ENCODE measurements at regions not wholly inside any gene's neighbourhood (a gene's known extent, or its start where the extent isn't known, plus 50 kb on each side); places are given as distances from the start of the nearest gene placed in this dataset.

DNA sequence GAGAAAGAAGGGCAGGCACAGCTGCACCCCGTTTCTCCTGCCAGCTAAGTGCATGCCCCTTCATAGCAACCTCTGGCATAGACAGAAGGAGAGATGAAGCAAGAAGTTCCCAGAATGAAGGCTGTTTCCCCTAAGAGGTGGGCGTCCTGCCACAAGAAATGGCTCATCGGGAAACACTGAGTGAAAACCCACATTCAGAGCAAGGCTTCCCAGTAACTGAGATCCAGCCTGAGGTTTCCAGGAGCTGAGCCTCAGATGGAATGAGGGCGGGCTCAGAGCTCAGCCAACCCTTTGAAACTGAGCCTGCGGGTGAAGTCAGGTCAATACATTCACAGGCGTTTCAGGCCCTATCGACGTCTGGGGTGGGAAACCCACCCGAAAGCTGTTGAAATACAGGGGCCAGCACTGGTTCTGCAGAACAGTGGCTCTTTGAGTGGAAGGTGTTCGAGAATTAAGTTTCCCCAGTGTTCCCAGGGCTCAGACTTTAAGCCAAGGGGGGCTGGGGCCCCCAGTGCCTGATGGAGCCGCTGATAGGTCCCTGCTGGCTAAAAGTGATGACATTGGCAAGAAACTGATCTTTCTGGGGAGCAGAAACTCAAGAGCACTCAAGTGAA lies 510.2 kb downstream of the RPS24 start:
- no peak for TF ChIP-seq CTCF (IDR thresholded peaks at IDR 0.05)
- TF ChIP-seq ZFX (IDR thresholded peaks at IDR 0.05; ENCODE audit: borderline replicate concordance): no peak

Data from 22Rv1 (cell line).